Upper lobe of left lung (tissue), 4 donors: ENCODE measurements at regions not wholly inside any gene's neighbourhood (a gene's known extent, or its start where the extent isn't known, plus 50 kb on each side); places are given as distances from the start of the nearest gene placed in this dataset.

Experiments used
- POLR2A ChIP-seq, 4 donors: fragments of 450-650 bp; IDR thresholded peaks; one replicate each; pipeline ENCODE4 v1.5.1; 2016 to 2017; ENCODE audit warnings: antibody characterized with exemption in 4 of 4, mild to moderate bottlenecking in 2 of 4
- TF ChIP-seq, protein P1 (sequence below), 6 experiments: fragments of 450-650 bp in 4 of 6; fragments of 200-600 bp in 2 of 6; sonication (generic) in 2 of 6; IDR thresholded peaks; one replicate each; pipeline ENCODE4 v1.5.1; 2016 to 2019; ENCODE audit warnings: antibody characterized with exemption in 6 of 6

DNA sequence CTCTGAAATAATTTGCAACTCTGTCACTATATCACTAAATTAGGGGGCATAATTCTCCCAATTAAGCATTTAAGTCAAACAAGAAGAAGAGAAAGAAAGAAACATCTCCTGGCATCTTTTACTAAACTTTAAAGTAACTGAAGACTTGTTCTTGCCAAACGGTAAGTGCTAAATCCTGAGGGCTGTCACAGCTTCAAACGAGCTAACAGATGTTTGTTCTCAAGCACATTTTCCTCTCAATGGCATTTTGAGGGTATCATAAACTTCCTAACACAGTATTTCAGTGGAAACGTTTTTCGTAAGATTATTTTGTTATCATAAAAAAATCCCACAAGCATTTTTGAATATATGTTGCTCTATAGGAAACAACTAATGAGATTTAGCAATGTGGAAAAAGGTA is 169.5 kb upstream of the TAS2R1 start:
- TF ChIP-seq, protein P1, sequence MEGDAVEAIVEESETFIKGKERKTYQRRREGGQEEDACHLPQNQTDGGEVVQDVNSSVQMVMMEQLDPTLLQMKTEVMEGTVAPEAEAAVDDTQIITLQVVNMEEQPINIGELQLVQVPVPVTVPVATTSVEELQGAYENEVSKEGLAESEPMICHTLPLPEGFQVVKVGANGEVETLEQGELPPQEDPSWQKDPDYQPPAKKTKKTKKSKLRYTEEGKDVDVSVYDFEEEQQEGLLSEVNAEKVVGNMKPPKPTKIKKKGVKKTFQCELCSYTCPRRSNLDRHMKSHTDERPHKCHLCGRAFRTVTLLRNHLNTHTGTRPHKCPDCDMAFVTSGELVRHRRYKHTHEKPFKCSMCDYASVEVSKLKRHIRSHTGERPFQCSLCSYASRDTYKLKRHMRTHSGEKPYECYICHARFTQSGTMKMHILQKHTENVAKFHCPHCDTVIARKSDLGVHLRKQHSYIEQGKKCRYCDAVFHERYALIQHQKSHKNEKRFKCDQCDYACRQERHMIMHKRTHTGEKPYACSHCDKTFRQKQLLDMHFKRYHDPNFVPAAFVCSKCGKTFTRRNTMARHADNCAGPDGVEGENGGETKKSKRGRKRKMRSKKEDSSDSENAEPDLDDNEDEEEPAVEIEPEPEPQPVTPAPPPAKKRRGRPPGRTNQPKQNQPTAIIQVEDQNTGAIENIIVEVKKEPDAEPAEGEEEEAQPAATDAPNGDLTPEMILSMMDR (IDR thresholded peaks at IDR 0.05): no peak
- no peak for TF ChIP-seq POLR2A (IDR thresholded peaks at IDR 0.05)
